Islet precursor cell (in vitro differentiated cells): ENCODE measurements at regions not wholly inside any gene's neighbourhood (a gene's known extent, or its start where the extent isn't known, plus 50 kb on each side); places are given as distances from the start of the nearest gene placed in this dataset.
"Not testable (repeated sequence)": the region's sequence is repeated elsewhere in the genome, so short reads cannot be mapped to it uniquely, and the experiment has no call there.

Experiments
- DNase-seq: peaks from one replicate; pipeline ENCODE4 v3.0.0-alpha.2; 2018

GRCh38 chr1:161454865-161455707, 50.2 kb upstream of the FCGR2A start:
- not testable (repeated sequence) for DNase-seq

- not testable (repeated sequence) for DNase-seq
These were observed 51.0 kb upstream of the FCGR2A start for GRCh38 chr1:161453950-161454864.

- DNase-seq: not testable (repeated sequence)
These were observed 53.4 kb upstream of the FCGR2A start for GRCh38 chr1:161451698-161452348.

- DNase-seq: not testable (repeated sequence)
These were observed 57.4 kb upstream of the FCGR2A start for GRCh38 chr1:161447760-161448332.

- not testable (repeated sequence) for DNase-seq
These were observed 58.1 kb upstream of the FCGR2A start for GRCh38 chr1:161447040-161447759.

- not testable (repeated sequence) for DNase-seq
These were observed 60.5 kb upstream of the FCGR2A start for GRCh38 chr1:161444725-161445124.

- not testable (repeated sequence) for DNase-seq
These were observed 61.0 kb upstream of the FCGR2A start for GRCh38 chr1:161444255-161444654.

GRCh38 chr1:161440312-161440894, 64.9 kb upstream of the FCGR2A start:
- DNase-seq: peak; percentile 79

- peak; percentile 75 for DNase-seq
These were observed 65.7 kb upstream of the FCGR2A start for GRCh38 chr1:161439280-161440232.

- DNase-seq: not testable (repeated sequence)
These were observed 65.5 kb upstream of the CFAP126 start for GRCh38 chr1:161433191-161433590.

GRCh38 chr1:161432091-161432490, 64.4 kb upstream of the CFAP126 start:
- DNase-seq: no peak

GRCh38 chr1:161427733-161428516, 60.2 kb upstream of the CFAP126 start:
- peak; percentile 60 for DNase-seq

- DNase-seq: not testable (repeated sequence)
These were observed 55.2 kb upstream of the CFAP126 start for GRCh38 chr1:161422914-161423313.

GRCh38 chr1:161421456-161421855, 53.8 kb upstream of the CFAP126 start:
- DNase-seq: no peak

GRCh38 chr1:161420763-161421455, 53.2 kb upstream of the CFAP126 start:
- peak; percentile 63 for DNase-seq

- not testable (repeated sequence) for DNase-seq
These were observed 49.9 kb upstream of the CFAP126 start for GRCh38 chr1:161417536-161417935.
